ENCODE measurements at regions not wholly inside any gene's neighbourhood (a gene's known extent, or its start where the extent isn't known, plus 50 kb on each side); places are given as distances from the start of the nearest gene placed in this dataset.

DNA sequence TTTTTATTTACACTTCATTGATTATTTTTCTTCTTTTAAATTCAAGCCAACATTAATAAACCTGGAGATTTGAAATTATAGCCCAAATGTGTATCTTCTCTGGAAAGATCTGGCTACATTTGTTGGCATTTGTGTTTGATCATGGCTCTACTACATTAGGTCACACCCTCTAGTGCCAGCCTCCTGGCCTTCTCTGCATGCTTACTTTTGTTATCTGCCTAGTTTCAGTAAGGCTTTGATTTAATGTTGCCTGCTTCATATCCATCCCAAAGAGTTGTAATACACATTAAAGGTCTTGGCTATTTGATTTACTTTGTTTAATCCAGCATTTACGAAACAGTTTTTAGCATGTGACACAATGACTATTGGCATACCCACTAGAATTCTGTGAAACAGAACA is 224.5 kb downstream of the TRAM1L1 start:
- Mint-ChIP-seq H3K9me3 (no peaks in the 10 kb centered on the region), H3K27me3 (ENCODE audit: low read depth) (no peaks in the 10 kb centered on the region), H3K27ac (ENCODE audit: unreplicated experiment) (no peak overlapping the region), H3K36me3 (ENCODE audit: low read depth) (no peaks in the 10 kb centered on the region), H3K4me3 (no peak overlapping the region), H3K4me1 (no peaks in the 10 kb centered on the region)
- no peak for DNase-seq (ENCODE audit: low read depth, low spot score)
- TF ChIP-seq CTCF (conservative IDR thresholded peaks at IDR 0.05) = no peak

GRCh38 chr4:116849620-116850019 is 235.8 kb downstream of the TRAM1L1 start:
- peak; percentile 39 for TF ChIP-seq CTCF (conservative IDR thresholded peaks at IDR 0.05)
- no peaks in the 10 kb centered on the region for H3K4me1 Mint-ChIP-seq
- H3K4me3 Mint-ChIP-seq = no peak overlapping the region
- H3K9me3 Mint-ChIP-seq = no peaks in the 10 kb centered on the region
- H3K27me3 Mint-ChIP-seq (ENCODE audit: low read depth) = no peaks in the 10 kb centered on the region
- DNase-seq (ENCODE audit: low read depth, low spot score) = no peak
- no peaks in the 10 kb centered on the region for H3K36me3 Mint-ChIP-seq (ENCODE audit: low read depth)
- no peak overlapping the region for H3K27ac Mint-ChIP-seq (ENCODE audit: unreplicated experiment)

- Mint-ChIP-seq H3K4me3 (no peak overlapping the region), H3K9me3 (no peaks in the 10 kb centered on the region), H3K4me1 (no peaks in the 10 kb centered on the region), H3K27me3 (ENCODE audit: low read depth) (no peaks in the 10 kb centered on the region), H3K36me3 (ENCODE audit: low read depth) (no peaks in the 10 kb centered on the region), H3K27ac (ENCODE audit: unreplicated experiment) (no peak overlapping the region)
- no peak for TF ChIP-seq CTCF (conservative IDR thresholded peaks at IDR 0.05)
- no peak for DNase-seq (ENCODE audit: low read depth, low spot score)
These were observed 237.8 kb downstream of the TRAM1L1 start for GRCh38 chr4:116847616-116848015.

GRCh38 chr4:116839826-116840225 is 245.6 kb downstream of the TRAM1L1 start:
- Mint-ChIP-seq H3K27ac (ENCODE audit: unreplicated experiment) (no peak overlapping the region), H3K9me3 (peaks cover 3% of the 10 kb centered on the region), H3K4me3 (no peak overlapping the region), H3K27me3 (ENCODE audit: low read depth) (no peaks in the 10 kb centered on the region), H3K36me3 (ENCODE audit: low read depth) (no peaks in the 10 kb centered on the region), H3K4me1 (no peaks in the 10 kb centered on the region)
- no peak for DNase-seq (ENCODE audit: low read depth, low spot score)
- TF ChIP-seq CTCF (conservative IDR thresholded peaks at IDR 0.05) = no peak

DNA sequence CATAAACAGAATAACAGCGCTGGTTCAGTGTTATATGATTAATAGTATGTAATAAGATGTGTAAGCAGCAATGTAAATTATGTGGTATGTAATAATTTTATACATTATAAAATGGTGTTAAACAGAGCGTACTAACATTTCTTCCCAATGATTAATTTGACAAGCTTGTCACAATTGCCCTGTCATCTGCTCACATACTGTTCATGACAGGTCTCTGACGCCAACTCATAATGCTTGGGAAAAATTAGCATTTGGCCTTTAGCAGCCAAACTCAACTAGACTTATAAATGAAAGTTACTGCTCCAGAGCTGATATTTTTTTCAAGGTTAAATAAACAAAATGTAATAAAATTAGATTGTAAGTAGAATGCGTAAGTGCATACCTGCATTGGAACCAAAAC is 246.8 kb downstream of the TRAM1L1 start:
- no peaks in the 10 kb centered on the region for H3K36me3 Mint-ChIP-seq (ENCODE audit: low read depth)
- H3K4me3 Mint-ChIP-seq = no peak overlapping the region
- no peaks in the 10 kb centered on the region for H3K27me3 Mint-ChIP-seq (ENCODE audit: low read depth)
- peaks cover 3% of the 10 kb centered on the region for H3K9me3 Mint-ChIP-seq
- DNase-seq (ENCODE audit: low read depth, low spot score) = no peak
- TF ChIP-seq CTCF (conservative IDR thresholded peaks at IDR 0.05) = no peak
- no peak overlapping the region for H3K27ac Mint-ChIP-seq (ENCODE audit: unreplicated experiment)
- no peaks in the 10 kb centered on the region for H3K4me1 Mint-ChIP-seq

GRCh38 chr4:116829187-116829586 is 256.2 kb downstream of the TRAM1L1 start:
- H3K9me3 Mint-ChIP-seq = peaks cover 10% of the 10 kb centered on the region
- DNase-seq (ENCODE audit: low read depth, low spot score) = no peak
- no peak overlapping the region for H3K4me3 Mint-ChIP-seq
- no peaks in the 10 kb centered on the region for H3K36me3 Mint-ChIP-seq (ENCODE audit: low read depth)
- no peaks in the 10 kb centered on the region for H3K27me3 Mint-ChIP-seq (ENCODE audit: low read depth)
- no peak overlapping the region for H3K27ac Mint-ChIP-seq (ENCODE audit: unreplicated experiment)
- H3K4me1 Mint-ChIP-seq = peaks cover 7% of the 10 kb centered on the region
- no peak for TF ChIP-seq CTCF (conservative IDR thresholded peaks at IDR 0.05)
